Skin of body (tissue), 1 donor: ENCODE measurements at regions not wholly inside any gene's neighbourhood (a gene's known extent, or its start where the extent isn't known, plus 50 kb on each side); places are given as distances from the start of the nearest gene placed in this dataset.

Experiments
- DNase-seq: peaks from one replicate; lab custom pipeline; 2025; lab: John Stamatoyannopoulos, UW

DNA sequence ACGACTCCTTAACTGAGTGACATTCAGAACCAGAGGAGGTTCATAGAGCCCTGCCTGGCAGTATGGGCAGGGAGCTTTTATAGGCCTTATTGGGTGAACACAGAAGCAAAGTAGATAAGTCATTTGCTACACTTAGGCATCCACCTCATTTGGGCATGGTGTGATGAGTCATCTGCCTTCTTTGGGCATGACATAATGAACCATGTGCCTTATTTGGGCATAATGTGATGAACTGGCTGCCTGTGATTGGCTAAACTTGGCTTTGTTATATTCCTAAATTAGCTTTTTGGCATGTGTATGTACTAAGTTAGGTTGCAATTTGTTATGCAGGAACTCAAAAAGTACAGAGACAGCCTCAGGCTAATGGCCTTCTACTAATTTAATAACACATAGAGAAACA is 2210.2 kb upstream of the PCDH20 start:
- DNase-seq = no peak

DNA sequence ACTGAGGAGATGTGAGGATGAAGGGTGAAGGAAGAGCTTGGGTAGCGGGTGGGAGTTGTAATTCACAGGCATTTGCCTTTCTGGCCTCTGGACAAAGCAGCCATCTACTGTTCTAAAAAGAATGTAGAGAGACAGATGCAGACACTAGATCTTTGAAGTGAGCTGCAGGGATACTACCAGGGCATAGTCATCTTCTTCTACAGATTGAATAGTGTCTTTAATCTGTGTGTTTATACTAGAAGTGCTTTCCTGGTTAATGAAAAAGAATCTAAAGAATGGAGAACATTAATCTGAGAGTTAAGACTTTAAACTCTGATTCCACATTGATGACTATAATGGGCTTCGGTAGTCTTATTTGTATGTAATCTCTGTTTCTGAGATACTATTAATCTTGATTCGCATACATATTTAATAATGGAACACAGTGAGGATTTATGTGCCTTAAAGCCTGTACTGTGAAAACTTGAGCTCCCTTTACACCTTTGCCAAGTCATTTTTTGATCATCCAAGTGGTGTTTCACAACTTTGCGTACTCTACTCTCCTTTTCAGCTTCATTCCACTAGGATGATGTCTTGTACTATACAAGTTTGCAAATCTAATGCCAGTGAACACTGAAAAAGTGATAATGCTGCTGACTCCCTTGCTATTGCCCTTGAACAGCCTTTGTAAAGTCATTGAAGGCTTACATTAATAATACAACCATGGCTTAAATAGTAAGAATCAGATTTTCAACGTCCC is 2199.4 kb upstream of the PCDH20 start:
- DNase-seq = no peak

DNA sequence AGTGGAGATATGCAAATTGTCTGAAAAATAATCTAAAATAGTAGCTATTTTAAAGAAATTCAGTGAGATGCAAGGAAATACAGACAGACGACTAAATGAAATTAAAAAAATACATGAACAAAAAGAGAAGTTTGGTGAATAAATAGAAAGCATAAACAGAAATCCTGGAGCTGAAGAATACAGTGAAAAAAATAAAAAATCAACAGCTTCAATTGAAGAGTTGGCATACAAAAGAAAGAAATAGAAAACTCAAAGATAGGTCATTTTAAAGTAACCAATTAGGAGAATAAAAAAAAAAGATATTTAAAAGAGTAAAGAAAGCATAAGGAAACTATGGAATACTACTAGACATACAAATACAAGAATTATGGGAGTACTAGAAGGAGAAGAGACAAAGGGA is 2191.5 kb upstream of the PCDH20 start:
- DNase-seq = no peak

DNA sequence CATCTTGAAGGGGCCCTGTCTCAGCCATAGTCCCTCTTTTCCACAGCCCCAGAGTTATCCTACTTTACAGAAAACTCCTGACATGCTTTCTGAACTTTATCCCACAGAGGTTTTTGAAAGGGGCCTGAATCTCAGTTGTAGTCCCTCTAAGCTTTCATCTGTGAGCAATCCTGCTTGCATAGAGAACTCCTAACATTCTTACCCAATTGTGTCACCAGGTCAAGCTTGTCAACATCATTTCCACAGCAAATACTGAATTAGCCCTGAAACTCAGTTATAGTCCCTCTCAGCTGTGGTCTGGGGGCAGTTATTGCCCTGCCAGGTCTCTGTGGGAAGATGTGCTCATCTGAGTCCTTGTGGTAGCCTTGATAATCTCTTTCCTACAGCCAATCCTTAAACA is 2190.3 kb upstream of the PCDH20 start:
- DNase-seq = no peak

DNA sequence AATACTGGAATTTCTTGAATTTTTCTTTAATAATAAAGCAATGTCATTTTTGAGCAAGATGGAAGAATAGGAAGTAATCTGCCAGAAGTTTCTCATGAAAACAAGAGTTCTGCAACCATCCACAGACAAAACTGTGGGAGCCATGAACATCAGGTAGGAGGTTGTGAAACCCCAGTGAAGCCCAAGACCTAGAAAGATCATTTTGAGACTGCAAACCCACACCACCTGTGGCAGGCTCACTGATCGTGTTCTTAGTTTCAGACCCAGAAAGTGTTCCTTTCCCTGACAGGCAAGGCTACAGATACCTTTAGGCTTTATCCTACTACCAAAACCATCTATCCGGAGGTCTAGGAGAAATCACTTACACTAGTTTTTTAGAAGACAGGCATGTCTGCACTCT is 2189.8 kb upstream of the PCDH20 start:
- DNase-seq = no peak

DNA sequence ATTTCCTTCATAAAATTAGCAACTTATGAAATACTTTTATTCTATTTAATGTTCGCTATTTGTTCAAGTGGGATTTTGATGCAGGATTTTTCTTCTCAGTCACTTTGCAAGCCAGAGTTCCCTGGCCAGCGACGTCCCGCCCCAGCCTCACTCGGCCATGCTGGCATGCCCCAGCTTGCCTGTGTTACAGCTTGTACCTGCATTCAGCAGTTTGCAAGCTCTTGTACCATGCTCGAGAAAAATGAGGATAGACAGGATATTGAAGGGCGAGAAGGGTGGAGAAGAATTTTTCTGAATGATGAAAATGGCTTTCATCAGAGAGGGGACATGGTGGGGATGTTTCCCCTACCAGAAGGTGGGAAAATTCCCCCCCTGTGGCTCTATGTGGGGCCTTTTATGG is 2180.2 kb upstream of the PCDH20 start:
- no peak for DNase-seq

DNA sequence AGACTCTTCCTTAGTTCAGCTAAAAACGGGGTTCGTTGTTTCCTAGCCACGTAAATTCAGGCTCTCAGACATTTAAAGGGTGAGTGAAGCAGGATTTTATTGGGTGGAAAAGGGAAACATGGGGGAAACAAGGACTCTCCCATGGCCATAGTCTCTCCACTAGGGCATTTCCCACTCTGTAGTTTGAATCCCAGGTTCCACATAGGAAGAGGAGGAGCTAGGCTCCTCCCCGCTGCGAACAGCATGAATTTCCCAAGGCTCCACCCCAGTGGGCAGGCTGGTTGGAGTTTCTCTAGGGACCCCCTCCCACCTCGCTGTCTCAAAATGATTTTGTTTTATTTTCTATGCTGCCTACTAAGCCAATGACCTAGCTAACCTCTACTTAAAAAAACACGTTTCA is 2170.8 kb upstream of the PCDH20 start:
- no peak for DNase-seq

DNA sequence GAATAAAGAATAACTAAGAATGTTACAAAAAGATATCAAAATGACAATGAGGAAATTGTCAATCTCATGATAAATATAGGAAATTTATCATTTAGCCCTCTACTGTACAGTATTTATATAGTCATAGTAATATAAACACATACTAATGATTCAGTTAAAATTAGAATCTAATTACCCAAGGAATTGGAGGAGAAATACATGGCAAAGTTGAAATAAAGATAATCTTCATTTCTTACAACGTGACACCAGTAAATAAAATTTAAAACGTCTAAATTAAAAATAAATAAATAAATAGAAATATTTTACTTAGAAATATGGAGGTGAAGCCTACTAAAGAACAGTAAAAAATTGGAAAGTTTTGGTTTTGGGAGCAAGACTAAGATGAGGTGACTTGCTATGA is 2163.1 kb upstream of the PCDH20 start:
- no peak for DNase-seq

DNA sequence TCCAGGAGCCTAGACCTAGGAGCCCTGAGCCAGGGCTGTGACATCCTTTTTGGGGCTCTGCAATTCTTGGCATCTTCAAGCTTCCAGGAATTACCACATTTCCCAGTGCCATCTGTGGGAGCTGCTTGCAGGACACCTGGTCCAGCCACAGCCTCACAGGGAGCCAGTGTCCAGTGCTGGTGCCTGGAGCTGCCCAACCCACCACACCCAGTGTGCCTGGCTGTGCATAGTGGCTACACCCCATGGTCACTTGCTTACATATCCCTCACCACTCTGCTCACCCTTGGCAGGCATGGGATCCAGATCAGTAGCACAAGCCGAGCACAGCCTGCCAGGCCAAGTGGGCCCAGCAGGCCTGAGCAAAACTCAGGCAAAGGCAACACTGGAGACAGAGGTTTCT is 2151.4 kb upstream of the PCDH20 start:
- no peak for DNase-seq

DNA sequence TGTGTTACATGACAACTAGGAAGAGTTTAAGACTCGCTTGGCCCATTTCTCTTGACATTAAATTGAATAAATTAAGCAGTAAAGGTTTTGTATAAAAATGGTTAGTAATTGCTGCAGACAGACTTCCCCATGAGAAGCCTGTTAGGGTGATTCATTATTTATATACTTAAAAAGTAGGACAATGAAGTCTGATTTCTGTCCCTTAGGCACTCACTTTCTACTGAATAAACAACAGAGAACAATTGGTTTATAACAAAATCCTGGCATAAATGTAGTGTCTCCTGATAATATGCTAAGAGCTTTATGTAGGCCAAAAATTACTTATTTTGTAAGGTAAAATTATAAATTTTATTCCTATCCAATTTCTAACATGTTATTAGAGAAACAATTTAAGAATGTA is 2138.5 kb upstream of the PCDH20 start:
- DNase-seq = no peak

DNA sequence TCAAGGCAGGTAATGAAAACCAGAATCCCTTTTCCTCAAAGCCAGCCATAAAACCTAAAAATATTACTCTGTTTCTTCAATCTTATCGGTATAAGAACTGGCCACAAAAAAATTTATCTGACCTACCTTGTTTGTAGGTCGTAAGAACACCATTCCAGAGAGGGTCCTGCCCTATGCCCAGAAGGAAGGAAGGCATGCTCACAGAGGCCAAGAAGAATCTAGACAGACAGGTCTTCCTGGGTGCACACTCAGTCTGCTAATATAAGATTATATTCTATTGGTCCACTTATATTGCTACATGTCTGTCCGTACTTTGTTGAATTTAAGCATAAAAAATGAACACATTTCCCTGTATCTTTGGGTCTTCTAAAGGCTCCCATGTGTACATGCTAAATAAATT is 2136.1 kb upstream of the PCDH20 start:
- no peak for DNase-seq

DNA sequence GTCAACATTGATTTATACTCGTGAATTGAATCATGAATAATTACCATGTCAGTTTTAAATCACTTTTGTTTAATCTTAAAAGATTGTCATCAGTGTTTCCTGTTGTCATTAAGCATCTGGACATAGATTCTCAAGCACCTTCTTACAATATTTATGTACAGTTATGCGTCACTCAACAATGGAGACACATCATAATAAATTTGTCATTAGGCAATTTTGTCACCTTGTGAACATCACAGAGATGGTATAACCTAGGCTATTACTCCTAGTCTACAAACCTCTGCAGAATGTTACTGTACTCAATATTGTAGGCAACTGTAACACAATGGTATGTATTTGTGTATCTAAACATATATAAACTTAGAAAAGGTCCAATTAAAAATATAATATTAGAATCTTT is 2130.9 kb upstream of the PCDH20 start:
- no peak for DNase-seq

DNA sequence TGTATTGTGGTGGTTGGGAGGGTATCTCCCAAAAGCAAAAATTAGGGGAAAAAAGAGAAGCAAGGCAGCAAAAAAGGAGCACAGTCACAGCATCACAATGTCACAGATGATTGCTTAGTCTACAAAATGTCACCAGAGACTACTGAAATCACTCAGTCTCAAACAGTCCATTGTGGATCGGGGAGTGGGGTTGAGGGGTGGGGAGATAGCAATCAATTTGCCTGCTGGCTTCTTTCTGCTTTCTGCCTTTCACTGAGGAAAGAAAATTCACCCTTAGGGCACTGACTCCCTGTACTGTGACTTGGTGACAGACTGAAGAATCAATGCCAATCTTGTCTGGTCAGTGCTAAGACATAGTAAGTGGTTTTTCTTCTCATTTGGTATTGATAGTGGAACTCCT is 2127.1 kb upstream of the PCDH20 start:
- no peak for DNase-seq

DNA sequence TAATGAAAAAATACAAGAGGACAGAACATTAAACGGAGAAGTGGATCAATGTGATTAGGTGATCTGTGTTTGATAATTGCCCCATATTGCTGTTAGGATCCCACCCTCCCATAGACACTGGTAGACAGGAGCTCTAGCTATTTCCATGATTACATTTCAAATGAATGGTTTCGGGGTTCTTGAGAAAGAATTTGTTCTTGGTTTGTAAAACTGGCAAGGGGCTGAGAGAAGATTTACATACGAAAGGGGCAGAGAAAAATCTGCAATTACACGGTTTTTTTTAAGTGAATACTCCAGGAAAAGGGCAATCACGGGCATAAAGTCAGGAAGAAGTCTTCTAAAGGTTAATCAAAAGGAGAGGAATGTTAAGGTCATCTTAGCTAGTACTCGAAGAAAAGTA is 2125.7 kb upstream of the PCDH20 start:
- DNase-seq = no peak

DNA sequence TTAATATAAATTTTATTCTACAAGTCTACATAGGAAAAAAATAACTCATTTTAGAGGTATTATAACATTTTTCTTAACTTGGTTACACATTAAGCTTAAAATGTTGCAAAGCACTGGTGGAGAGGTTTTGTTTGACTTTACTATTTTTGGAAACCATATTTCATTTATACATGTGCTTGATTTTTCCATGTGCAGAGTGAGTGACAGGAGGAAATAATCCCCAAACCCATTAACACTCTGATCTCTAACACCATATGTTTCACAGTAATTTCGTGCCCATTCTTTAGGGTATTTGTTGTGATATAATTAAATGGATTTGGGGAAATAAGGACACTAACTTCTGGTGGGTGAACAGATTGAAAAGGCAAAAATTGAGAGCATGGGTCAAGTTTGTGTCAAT is 2124.4 kb upstream of the PCDH20 start:
- DNase-seq = no peak

DNA sequence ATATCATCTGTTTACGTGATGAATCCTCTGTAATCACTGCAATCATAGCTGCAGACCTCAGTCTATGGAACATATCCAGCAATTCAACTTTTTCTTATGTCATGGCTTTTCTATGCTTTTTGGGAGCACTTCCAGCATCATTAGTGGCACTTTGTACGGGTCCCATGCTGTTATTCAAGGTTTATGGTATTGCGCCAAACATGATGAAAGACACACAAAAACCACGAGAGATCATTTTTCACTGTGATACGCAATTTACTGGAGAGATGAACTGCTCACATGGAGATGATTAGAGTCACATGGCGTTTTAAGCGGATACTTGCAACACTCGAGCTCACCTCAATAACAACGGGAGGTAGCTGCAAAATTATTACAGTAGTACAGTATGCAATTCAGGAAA is 2101.7 kb upstream of the PCDH20 start:
- peak; percentile 91 for DNase-seq

DNA sequence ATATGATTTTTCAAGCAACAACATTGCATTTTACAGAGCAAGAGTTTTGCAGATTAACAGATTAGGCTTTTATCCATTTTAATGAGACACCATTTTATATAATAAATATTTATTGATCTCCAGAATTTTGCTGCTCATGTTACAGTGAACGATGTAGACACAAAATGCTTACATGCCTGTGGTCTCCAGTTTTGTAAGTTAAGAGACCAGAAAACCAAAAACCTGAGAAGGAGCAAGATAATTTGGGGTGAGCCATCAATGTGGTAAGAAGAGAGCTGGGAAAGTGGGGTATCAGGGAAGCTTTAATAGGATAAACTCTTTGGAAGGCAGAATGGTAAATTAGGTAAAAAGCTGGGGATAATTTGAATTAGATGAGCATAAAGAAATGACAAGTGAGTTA is 2100.5 kb upstream of the PCDH20 start:
- no peak for DNase-seq

DNA sequence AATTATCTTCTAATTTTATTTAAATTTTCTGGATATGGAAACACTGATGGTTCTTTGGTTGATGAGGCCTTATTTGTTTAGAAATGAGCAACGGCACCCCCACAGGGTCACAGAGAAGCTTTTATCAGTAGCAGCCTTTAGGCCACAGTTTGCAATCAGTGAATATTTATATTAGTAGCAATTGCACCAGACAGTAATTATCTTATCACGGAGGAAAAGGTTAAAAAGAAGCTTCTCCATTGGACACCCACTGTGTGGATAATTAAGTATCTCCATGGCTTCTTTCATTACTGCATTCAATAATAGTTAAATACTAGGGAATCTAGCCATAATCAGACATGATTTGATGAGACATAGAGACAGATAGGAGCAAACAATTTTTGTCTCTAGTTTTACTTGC is 2099.2 kb upstream of the PCDH20 start:
- no peak for DNase-seq

DNA sequence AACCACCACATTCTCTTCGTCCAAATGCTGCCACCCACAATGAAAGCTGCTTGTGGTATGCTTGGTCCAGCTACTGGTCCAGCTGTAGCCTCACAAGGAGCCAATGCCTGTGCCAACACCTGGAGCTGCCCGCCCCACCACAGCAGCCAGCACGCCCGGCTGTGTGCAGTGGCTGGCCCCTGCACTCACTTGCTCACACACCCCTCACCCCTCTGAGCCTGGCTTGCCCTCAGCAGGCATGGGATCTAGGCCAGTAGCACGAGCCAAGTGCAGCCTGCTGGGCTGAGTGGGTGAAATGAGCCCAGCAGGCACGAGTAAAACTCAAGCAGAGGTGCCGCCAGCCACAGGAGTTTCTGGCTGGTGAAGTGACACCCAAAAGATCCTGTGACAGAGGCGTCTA is 2096.4 kb upstream of the PCDH20 start:
- no peak for DNase-seq

DNA sequence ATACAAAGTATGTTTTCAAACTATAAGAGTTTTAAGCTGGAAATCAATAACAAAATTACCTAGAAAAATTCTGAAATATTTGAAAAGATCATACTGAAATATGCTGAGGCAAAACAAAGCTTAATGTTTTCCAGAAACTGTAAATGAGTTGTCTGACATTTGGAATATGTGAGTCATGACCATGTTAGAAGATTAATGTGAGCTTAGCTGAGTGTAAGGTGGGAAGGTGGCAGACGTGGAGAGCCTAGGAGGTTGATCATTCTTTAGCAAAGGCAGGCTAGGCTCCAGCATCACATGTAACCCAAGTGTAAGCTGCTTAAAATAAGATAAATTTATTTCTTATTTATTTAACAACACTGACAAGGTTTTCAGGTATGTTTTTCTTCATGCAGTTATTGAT is 2086.1 kb upstream of the PCDH20 start:
- DNase-seq = no peak

DNA sequence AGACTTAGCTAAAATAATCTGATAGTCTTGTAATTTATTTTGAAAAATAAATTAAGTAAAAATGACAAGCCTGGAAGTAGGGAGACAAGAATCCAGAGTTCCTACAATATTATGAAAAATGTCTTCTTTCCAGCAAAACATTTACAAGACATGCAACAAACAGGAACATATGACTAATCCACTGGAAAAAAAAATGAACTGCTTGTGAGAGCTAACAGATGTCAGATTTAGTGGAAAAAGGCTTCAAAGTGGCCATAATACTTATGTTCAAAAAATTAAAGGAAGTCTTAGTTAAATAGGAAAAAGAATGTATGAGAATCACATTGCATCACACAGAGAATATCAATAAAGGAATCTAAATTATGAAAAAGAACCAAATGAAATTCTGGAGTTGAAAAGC is 2082.0 kb upstream of the PCDH20 start:
- DNase-seq = no peak

DNA sequence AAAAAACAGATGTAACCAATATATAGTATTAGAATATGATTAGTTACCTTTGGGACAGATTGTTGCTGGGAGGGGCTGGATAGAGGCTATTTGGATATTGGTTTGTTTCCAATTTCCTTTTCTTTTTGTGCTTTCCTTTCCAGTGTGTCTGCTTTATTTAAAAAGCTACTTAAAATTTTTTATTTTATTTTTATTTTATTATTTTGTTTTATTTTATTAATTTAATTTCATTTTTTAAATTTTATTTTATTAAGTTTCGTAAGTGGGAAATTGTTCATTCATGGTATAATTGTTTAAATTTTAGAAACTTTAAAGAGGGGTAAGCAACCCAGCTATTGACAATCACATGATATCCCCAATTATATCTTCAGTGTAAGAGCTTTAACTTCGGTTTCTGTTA is 2077.0 kb upstream of the PCDH20 start:
- no peak for DNase-seq

DNA sequence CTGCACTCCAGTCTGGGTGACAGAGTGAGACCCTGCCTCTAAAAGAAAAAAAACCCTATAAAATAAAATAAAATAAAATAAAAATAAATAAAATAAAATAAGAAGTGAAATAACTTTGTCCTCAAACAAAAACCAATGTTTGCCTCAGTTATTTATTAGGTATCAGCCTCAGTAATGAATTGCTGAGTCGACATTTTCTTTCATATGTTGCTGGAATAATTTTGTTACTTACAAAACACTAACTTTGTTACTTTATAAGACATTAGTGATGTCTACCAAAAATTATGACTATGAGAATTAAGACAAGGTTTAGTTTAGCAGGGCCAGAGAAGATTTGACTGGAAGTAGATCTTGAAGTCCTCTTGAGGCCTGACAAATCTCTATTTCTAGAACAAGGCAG is 2074.5 kb upstream of the PCDH20 start:
- no peak for DNase-seq

DNA sequence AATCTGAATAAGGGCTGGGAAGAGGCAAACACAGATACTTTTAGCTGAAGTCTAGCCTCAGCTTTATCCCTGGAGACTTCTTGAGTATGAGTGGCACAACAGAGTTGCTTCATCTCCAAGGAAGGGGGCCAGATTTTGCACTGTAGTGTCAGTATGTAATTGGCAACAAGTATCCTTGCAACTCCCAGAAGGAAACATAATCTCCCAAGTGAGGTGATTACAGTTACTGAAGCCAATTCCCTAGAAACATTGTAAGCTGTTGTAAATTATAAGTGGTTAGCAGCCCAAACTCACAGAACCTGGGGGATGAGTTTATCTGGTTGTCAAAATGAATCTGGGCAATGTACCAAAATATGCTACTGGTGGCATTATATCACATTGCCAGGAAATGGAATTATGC is 2065.7 kb upstream of the PCDH20 start:
- DNase-seq = no peak
